Activated CD8-positive, alpha-beta T cell treated with anti-CD3 and anti-CD28 coated beads for 36 hours (primary cell): ENCODE measurements at regions not wholly inside any gene's neighbourhood (a gene's known extent, or its start where the extent isn't known, plus 50 kb on each side); places are given as distances from the start of the nearest gene placed in this dataset.

Experiments
- ATAC-seq: fragments of 200-7000 bp; cut with Tn5 transposase; one replicate; pipeline ENCODE4 v1.10.0; 2021; ENCODE audit warnings: mild to moderate bottlenecking, moderate library complexity
- CTCF ChIA-PET: fragments of 350-600 bp; sonication (Branson Sonifier 250); formaldehyde crosslinking; loops from one replicate; lab custom pipeline; 2021; ENCODE audit warnings: antibody characterized with exemption; lab: Charles Lee
- POLR2A ChIA-PET: fragments of 350-600 bp; sonication (Branson Sonifier 250); formaldehyde crosslinking; loops from one replicate; lab custom pipeline; 2021; ENCODE audit warnings: antibody characterized with exemption; lab: Charles Lee
- DNase-seq: peaks from one replicate; pipeline ENCODE4 v3.0.0-alpha.2; 2020
- H3K27ac Mint-ChIP-seq: one replicate; pipeline ENCODE4 v1.8.0; 2021; ENCODE audit warnings: mild to moderate bottlenecking, mixed read lengths
- H3K27me3 Mint-ChIP-seq: one replicate; pipeline ENCODE4 v1.8.0; 2021; ENCODE audit warnings: mixed read lengths
- H3K36me3 Mint-ChIP-seq: one replicate; pipeline ENCODE4 v1.8.0; 2021; ENCODE audit warnings: low read depth, mixed read lengths
- H3K4me1 Mint-ChIP-seq: one replicate; pipeline ENCODE4 v1.8.0; 2021; ENCODE audit warnings: low read depth, mixed read lengths
- H3K4me3 Mint-ChIP-seq: one replicate; pipeline ENCODE4 v1.8.0; 2021; ENCODE audit warnings: mild to moderate bottlenecking, moderate library complexity, mixed read lengths
- H3K9me3 Mint-ChIP-seq: one replicate; pipeline ENCODE4 v1.8.0; 2021; ENCODE audit warnings: mixed read lengths
- CTCF ChIP-seq: fragments of 200-600 bp; IDR thresholded peaks from one replicate; pipeline ENCODE4 v1.8.0; 2022; ENCODE audit warnings: antibody characterized with exemption, mild to moderate bottlenecking
- intact Hi-C: fragments of 100-400 bp; cut with micrococcal nuclease; formaldehyde crosslinking; loops from one replicate; pipeline ENCODE4 v1.10.0; 2022

GRCh38 chr7:28231176-28231575, 50.6 kb upstream of the JAZF1 start:
- ChIA-PET CTCF (no interaction called here), POLR2A (no interaction called here)
- H3K36me3 Mint-ChIP-seq = no peaks in the 10 kb centered on the region
- ATAC-seq (no peak), DNase-seq (no peak)
- no peaks in the 10 kb centered on the region for H3K9me3 Mint-ChIP-seq
- no peaks in the 10 kb centered on the region for H3K4me1 Mint-ChIP-seq
- TF ChIP-seq CTCF = no peak
- H3K4me3 Mint-ChIP-seq = no peak overlapping the region
- intact Hi-C loops = no loop called here
- H3K27ac Mint-ChIP-seq = no peak overlapping the region
- peaks cover 27% of the 10 kb centered on the region for H3K27me3 Mint-ChIP-seq

GRCh38 chr7:28236560-28236959, 56.0 kb upstream of the JAZF1 start:
- CTCF ChIA-PET = no interaction called here
- intact Hi-C loops = no loop called here
- H3K27me3 Mint-ChIP-seq = peaks cover 37% of the 10 kb centered on the region
- no peak overlapping the region for H3K4me3 Mint-ChIP-seq
- DNase-seq (no peak), ATAC-seq (no peak)
- POLR2A ChIA-PET = no interaction called here
- H3K27ac Mint-ChIP-seq = no peak overlapping the region
- H3K9me3 Mint-ChIP-seq = no peaks in the 10 kb centered on the region
- TF ChIP-seq CTCF = no peak
- peaks cover 13% of the 10 kb centered on the region for H3K4me1 Mint-ChIP-seq
- H3K36me3 Mint-ChIP-seq = no peaks in the 10 kb centered on the region

GRCh38 chr7:28237363-28237762, 56.8 kb upstream of the JAZF1 start:
- no peak overlapping the region for H3K27ac Mint-ChIP-seq
- DNase-seq (no peak), ATAC-seq (no peak)
- peaks cover 13% of the 10 kb centered on the region for H3K4me1 Mint-ChIP-seq
- no peak for TF ChIP-seq CTCF
- intact Hi-C loops = no loop called here
- ChIA-PET CTCF (no interaction called here), POLR2A (no interaction called here)
- H3K27me3 Mint-ChIP-seq = peaks cover 39% of the 10 kb centered on the region
- no peaks in the 10 kb centered on the region for H3K9me3 Mint-ChIP-seq
- H3K36me3 Mint-ChIP-seq = no peaks in the 10 kb centered on the region
- H3K4me3 Mint-ChIP-seq = no peak overlapping the region

- ATAC-seq = peak; percentile 73
- intact Hi-C loops = loop anchor here (2.0 kb wide), 1 partner anchor 87 kb away; no protein-coding TSS in a partner anchor
- peaks cover 31% of the 10 kb centered on the region for H3K27me3 Mint-ChIP-seq
These were observed 59.2 kb upstream of the JAZF1 start for GRCh38 chr7:28239823-28240204.

GRCh38 chr7:28240481-28240880, 59.9 kb upstream of the JAZF1 start:
- Mint-ChIP-seq H3K4me3 (no peak overlapping the region), H3K27me3 (peaks cover 25% of the 10 kb centered on the region), H3K9me3 (no peaks in the 10 kb centered on the region), H3K36me3 (no peaks in the 10 kb centered on the region), H3K27ac (no peak overlapping the region), H3K4me1 (peaks cover 13% of the 10 kb centered on the region)
- ATAC-seq (no peak), DNase-seq (no peak)
- POLR2A ChIA-PET = no interaction called here
- intact Hi-C loops = no loop called here
- no peak for TF ChIP-seq CTCF
- CTCF ChIA-PET = interaction anchor here (1.0 kb wide), 1 partner anchor 27 kb away, joined by 3 read pairs; no protein-coding TSS in a partner anchor

More at GRCh38 chr7:28239823-28240204, 59.2 kb upstream of the JAZF1 start:
- Mint-ChIP-seq H3K4me3 (peak overlapping the region; percentile 22), H3K36me3 (no peaks in the 10 kb centered on the region), H3K9me3 (no peaks in the 10 kb centered on the region), H3K4me1 (peaks cover 13% of the 10 kb centered on the region), H3K27ac (peak overlapping the region; percentile 56)
- no peak for TF ChIP-seq CTCF
- CTCF ChIA-PET = interaction anchor here (1.0 to 1.4 kb wide), 2 partner anchors 27 to 144 kb away, joined by 3 read pairs; no protein-coding TSS in a partner anchor
- POLR2A ChIA-PET = interaction anchor here (0.6 kb wide), 1 partner anchor 84 kb away, joined by 3 read pairs; no protein-coding TSS in a partner anchor
- peak; percentile 10 for DNase-seq
